ENCODE measurements at regions not wholly inside any gene's neighbourhood (a gene's known extent, or its start where the extent isn't known, plus 50 kb on each side); places are given as distances from the start of the nearest gene placed in this dataset.
A peak's percentile ranks its signal among the peaks of the same experiment; 100 is the strongest.
"Not testable (repeated sequence)": the region's sequence is repeated elsewhere in the genome, so short reads cannot be mapped to it uniquely, and the experiment has no call there.

DNA sequence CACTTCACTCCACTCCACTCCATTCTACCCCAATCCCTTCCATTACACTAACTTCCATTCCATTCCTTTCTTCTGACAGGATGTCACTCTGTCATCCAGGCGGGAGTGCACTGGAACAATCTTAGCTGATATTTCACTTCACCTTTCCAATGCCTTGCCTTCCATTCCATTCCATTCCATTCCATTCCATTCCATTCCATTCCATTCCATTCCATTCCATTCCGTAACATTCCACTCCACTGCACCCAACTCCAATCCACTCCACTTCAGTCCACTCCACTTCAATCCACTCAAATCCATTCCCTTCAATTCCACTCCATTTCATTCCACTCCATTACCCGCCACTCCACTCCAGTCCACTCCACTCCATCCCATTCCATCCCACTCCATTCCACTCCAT, 1099.4 kb downstream of the TSPY10 start:
- H3K36me3 ChIP-seq (ENCODE audit: control insufficient read depth in 1 of 2, insufficient read depth in 2 of 2, low read length in 1 of 2) = no peaks in the 10 kb centered on the region
- WGBS, 2 donors = 47% methylated on average over 3 of the region's 3 CpGs; no CpG with 5 or more reads in 1 of the 2 donors
- intact Hi-C loops (cut with DNase I) = no loop called here
- ATAC-seq (ENCODE audit: low FRiP score) = no peak
- H3K9me3 ChIP-seq (ENCODE audit: control insufficient read depth, low read length) = no peaks in the 10 kb centered on the region
- H3K4me1 ChIP-seq (ENCODE audit: control insufficient read depth in 1 of 2, insufficient read depth in 2 of 2, low read length in 2 of 2) = no peaks in the 10 kb centered on the region
- H3K27ac ChIP-seq (ENCODE audit: low read depth in 1 of 2, low read length in 2 of 2) = no peak overlapping the region
- H3K27me3 ChIP-seq (ENCODE audit: control insufficient read depth in 1 of 2, insufficient read depth in 2 of 2, low read length in 1 of 2) = no peaks in the 10 kb centered on the region
- no peak for DNase-seq
- no peak overlapping the region for H3K4me3 ChIP-seq (ENCODE audit: low read length in 2 of 2)

DNA sequence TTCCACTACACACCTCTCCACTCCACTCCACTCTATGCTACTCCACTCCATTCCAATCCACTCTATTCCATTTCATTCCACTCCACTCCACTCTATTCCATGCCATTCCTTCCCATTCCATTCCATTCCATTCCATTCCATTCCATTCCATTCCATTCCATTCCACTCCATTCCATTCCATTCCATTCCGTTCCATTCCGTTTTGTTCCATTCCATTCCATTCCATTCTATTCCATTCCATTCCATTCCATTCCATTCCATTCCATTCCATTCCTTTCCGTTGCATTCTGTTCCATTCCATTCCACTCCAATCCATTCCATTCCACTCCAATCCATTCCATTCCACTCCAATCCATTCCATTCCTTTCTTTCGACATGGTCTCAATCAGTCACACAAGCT, 1121.1 kb downstream of the TSPY10 start:
- H3K36me3 ChIP-seq (ENCODE audit: control insufficient read depth in 1 of 2, insufficient read depth in 2 of 2, low read length in 1 of 2); H3K9me3 ChIP-seq (ENCODE audit: control insufficient read depth, low read length); H3K4me1 ChIP-seq (ENCODE audit: control insufficient read depth in 1 of 2, insufficient read depth in 2 of 2, low read length in 2 of 2); H3K27ac ChIP-seq (ENCODE audit: low read depth in 1 of 2, low read length in 2 of 2); intact Hi-C loops (cut with DNase I); ATAC-seq (ENCODE audit: low FRiP score); DNase-seq; H3K27me3 ChIP-seq (ENCODE audit: control insufficient read depth in 1 of 2, insufficient read depth in 2 of 2, low read length in 1 of 2); H3K4me3 ChIP-seq (ENCODE audit: low read length in 2 of 2): not testable (repeated sequence)
- no CpG with 5 or more reads among the region's 4 CpGs for WGBS, 2 donors

DNA sequence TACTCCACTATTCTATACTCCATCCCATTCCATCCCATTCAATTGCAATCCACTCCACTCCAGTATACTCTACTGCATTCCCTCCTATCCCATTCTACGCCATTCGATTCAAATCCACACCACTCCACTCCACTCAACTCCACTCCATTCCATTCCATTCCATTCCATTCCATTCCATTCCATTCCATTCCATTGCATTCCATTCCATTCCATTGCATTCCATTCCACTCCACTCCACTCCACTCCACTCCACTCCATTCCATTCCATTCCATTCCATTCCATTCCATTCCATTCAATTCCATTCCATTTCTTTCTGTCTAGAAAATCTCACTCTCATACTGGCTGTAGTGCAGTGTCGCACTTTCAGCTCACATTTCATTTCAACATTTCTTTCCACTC, 1129.4 kb downstream of the TSPY10 start:
- WGBS, 2 donors = 69% methylated on average over 3 of the region's 3 CpGs; no CpG with 5 or more reads in 1 of the 2 donors
- H3K27ac ChIP-seq (ENCODE audit: low read depth in 1 of 2, low read length in 2 of 2); H3K4me1 ChIP-seq (ENCODE audit: control insufficient read depth in 1 of 2, insufficient read depth in 2 of 2, low read length in 2 of 2); H3K36me3 ChIP-seq (ENCODE audit: control insufficient read depth in 1 of 2, insufficient read depth in 2 of 2, low read length in 1 of 2); H3K27me3 ChIP-seq (ENCODE audit: control insufficient read depth in 1 of 2, insufficient read depth in 2 of 2, low read length in 1 of 2); H3K4me3 ChIP-seq (ENCODE audit: low read length in 2 of 2); DNase-seq; intact Hi-C loops (cut with DNase I); H3K9me3 ChIP-seq (ENCODE audit: control insufficient read depth, low read length): not testable (repeated sequence)
- peak; percentile 57 for ATAC-seq (ENCODE audit: low FRiP score)

GRCh38 chrY:10666785-10667184, 1139.1 kb downstream of the TSPY10 start:
- 22 to 48% methylated on average over 5 to 9 of the region's 9 CpGs for WGBS, 2 donors
- Histone ChIP-seq H3K27me3 (ENCODE audit: control insufficient read depth in 1 of 2, insufficient read depth in 2 of 2, low read length in 1 of 2) (no peaks in the 10 kb centered on the region), H3K4me3 (ENCODE audit: low read length in 2 of 2) (no peak overlapping the region), H3K27ac (ENCODE audit: low read depth in 1 of 2, low read length in 2 of 2) (no peak overlapping the region), H3K36me3 (ENCODE audit: control insufficient read depth in 1 of 2, insufficient read depth in 2 of 2, low read length in 1 of 2) (no peaks in the 10 kb centered on the region), H3K9me3 (ENCODE audit: control insufficient read depth, low read length) (peaks cover 13% of the 10 kb centered on the region), H3K4me1 (ENCODE audit: control insufficient read depth in 1 of 2, insufficient read depth in 2 of 2, low read length in 2 of 2) (no peaks in the 10 kb centered on the region)
- intact Hi-C loops (cut with DNase I) = no loop called here
- ATAC-seq (ENCODE audit: low FRiP score) (peak; percentile 95), DNase-seq (no peak)

DNA sequence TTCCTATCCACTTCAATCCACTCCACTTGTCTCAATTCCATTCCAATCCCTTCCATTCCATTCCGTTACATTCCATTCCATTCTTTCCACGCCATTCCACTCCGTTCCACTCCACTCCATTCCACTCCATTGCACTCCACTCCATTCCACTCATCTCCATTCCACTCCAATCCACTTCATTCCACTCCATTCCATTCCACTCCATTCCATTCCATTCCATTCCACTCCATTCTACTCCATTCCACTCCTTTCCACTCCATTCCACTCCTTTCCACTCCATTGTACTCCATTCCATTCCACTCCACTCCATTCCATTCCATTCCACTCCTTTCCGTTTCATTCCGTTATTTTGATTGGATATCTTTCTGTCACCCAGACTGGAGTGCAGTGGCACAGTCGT, 1158.7 kb downstream of the TSPY10 start:
- Histone ChIP-seq H3K4me1 (ENCODE audit: control insufficient read depth in 1 of 2, insufficient read depth in 2 of 2, low read length in 2 of 2) (no peaks in the 10 kb centered on the region), H3K4me3 (ENCODE audit: low read length in 2 of 2) (no peak overlapping the region), H3K9me3 (ENCODE audit: control insufficient read depth, low read length) (peaks cover 3% of the 10 kb centered on the region), H3K36me3 (ENCODE audit: control insufficient read depth in 1 of 2, insufficient read depth in 2 of 2, low read length in 1 of 2) (no peaks in the 10 kb centered on the region), H3K27ac (ENCODE audit: low read depth in 1 of 2, low read length in 2 of 2) (no peak overlapping the region), H3K27me3 (ENCODE audit: control insufficient read depth in 1 of 2, insufficient read depth in 2 of 2, low read length in 1 of 2) (no peaks in the 10 kb centered on the region)
- ATAC-seq (ENCODE audit: low FRiP score) (no peak), DNase-seq (no peak)
- intact Hi-C loops (cut with DNase I) = no loop called here
- 48% methylated on average over 6 of the region's 6 CpGs; no CpG with 5 or more reads in 1 of the 2 donors for WGBS, 2 donors

Data from aorta (tissue), 5 donors.